SH-SY5Y (cell line): ENCODE measurements at regions not wholly inside any gene's neighbourhood (a gene's known extent, or its start where the extent isn't known, plus 50 kb on each side); places are given as distances from the start of the nearest gene placed in this dataset.

Experiments
- GATA2 ChIP-seq: IDR thresholded peaks from 2 replicates; pipeline ENCODE4 v1.6.1; 2011; ENCODE audit warnings: mild to moderate bottlenecking, low read depth, low read length
- GATA3 ChIP-seq: IDR thresholded peaks from 2 replicates; pipeline ENCODE4 v1.6.1; 2011; ENCODE audit warnings: low read depth, mild to moderate bottlenecking, low read length, moderate library complexity

DNA sequence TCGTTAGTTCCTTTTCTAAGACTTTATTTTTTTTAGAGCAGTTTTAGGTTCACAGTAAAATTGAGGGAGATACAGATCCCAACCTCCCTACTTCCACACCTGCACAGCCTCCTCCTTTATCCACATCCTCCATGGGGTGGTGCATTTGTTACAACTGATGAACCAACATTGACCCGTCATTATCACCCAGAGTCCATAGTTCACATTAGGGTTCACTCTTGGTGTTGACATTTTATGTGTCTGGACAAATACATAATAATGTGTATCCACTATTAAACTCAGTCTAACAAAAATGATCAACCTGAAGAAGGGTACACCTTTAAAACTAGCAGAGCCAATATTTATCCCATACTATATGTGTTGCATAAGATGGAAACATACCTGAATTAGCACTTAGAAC, 130.4 kb upstream of the CCDC28A start:
- no peak for TF ChIP-seq GATA3
- no peak for TF ChIP-seq GATA2
